Body of pancreas (tissue), 4 donors: ENCODE measurements at regions not wholly inside any gene's neighbourhood (a gene's known extent, or its start where the extent isn't known, plus 50 kb on each side); places are given as distances from the start of the nearest gene placed in this dataset.
"Not testable (repeated sequence)": the region's sequence is repeated elsewhere in the genome, so short reads cannot be mapped to it uniquely, and the experiment has no call there.

ENCODE experiments used
- CTCF ChIP-seq, 7 experiments: fragments of 450-650 bp in 4 of 7; fragments of 200-600 bp in 3 of 7; sonication (generic) in 3 of 7; IDR thresholded peaks; one replicate each; pipeline ENCODE4 v1.5.1; 2016 to 2019; ENCODE audit warnings: antibody characterized with exemption in 7 of 7
- POLR2A ChIP-seq, 3 donors: fragments of 450-650 bp; IDR thresholded peaks; one replicate each; pipeline ENCODE4 v1.6.1; 2016; ENCODE audit warnings: antibody characterized with exemption in 3 of 3, mild to moderate bottlenecking in 2 of 3

- TF ChIP-seq POLR2A, CTCF (IDR thresholded peaks at IDR 0.05): not testable (repeated sequence)
These were observed 542.5 kb upstream of the KLF4 start for GRCh38 chr9:108032079-108032478.
